ENCODE measurements at regions not wholly inside any gene's neighbourhood (a gene's known extent, or its start where the extent isn't known, plus 50 kb on each side); places are given as distances from the start of the nearest gene placed in this dataset.

- DNase-seq = peak; percentile 52
Observed at GRCh38 chr12:43094886-43095575, 457.0 kb downstream of the ADAMTS20 start.

DNA sequence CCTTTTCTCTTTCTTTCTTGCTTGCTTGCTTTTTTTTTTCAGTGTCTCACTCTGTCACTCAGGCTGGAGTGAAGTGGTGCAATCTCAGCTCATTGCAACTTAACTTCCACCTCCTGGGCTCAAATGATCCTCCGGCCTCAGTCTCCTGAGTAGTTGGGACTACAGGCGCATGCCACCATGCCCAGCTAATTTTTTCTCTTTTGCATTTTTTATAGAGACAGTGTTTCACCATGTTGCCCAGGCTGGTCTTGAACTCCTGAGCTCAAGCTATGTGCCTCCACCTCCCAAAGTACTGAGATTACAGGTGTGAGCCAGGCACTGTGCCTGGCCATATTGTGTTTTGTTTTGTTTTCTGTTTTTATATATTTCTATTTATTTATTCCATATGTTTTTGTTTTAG, 461.0 kb downstream of the ADAMTS20 start:
- no peak for DNase-seq

DNA sequence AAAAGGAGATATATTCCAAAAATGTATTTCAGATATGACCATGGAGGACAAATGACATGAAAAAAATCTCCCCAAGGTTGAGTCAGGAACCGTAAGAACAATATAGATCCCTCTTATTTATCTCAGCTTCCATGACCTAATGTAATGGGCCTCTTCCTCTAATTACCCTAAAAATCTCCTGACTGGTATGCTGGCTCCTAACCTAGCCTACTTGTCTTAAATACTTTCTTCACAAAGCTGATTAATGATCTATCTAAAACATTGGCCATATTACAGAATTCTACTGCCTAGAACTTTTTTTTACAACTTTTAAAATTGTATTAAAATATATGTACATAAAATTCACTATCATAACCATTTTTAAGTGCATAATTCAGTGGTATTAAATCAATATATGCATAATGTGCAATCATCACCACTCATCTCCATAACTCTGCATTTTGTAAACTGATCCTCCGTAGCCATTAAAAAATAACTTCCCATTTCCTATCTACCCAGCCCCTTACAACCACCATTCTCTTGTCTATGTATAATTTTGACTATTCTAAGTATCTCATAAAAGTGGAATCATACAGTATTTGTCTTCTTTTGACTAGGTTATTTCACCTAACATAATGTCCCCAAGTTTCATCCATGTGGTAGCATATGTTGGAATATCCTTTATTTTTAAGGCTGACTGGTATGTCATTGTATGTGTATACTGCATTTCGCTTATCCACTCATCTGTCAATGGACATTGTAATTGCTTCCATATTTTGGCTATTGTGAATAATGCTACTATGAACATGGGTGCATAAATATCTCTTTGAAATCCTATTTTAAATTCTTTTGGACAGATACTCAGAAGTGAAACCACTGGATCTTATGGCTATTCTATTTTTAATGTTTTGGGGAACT, 464.6 kb downstream of the ADAMTS20 start:
- DNase-seq = no peak

- DNase-seq = no peak
Observed at GRCh38 chr12:43079476-43079875, 472.5 kb downstream of the ADAMTS20 start.

DNA sequence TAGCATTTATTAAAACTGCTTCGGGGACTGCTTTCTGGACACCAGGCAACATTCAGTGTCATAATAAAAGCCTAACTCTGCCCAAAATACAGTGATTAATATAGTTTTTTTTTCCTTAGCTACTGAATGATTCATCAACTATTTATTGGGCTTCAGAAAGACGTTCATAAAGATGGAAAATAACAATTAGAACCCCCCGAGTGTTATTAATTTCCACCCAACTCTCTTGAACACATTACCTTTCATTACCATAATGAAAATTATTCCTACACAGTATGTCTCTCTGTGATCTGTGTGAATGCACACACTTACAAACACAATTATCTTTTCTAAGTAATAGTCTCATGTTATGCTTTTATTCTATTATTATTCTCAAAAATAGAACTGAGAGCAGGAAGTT, 473.0 kb downstream of the ADAMTS20 start:
- no peak for DNase-seq

GRCh38 chr12:43072431-43072830, 479.6 kb downstream of the ADAMTS20 start:
- DNase-seq = no peak

DNA sequence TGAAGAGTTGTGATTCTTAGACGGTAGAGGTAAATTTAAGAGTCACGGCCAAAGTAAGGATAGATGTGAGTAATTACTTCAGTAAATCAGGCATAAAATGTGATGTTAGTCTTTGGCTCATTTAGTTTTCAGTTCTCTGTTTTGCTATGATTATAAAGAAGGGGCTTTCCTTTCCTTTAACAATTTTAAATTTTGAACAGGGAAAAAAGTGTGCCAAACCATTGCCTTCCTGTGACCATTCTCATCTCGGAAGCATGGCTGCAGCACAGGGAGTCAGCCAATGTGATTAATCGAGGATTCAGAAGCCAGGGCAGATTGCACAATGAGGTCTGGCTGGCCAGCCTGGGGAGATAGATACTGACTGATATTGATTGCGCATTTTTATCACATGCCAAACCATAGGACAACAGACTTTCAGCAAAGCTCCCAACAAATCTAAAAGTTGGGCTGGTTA, 480.2 kb upstream of the PRICKLE1 start:
- DNase-seq = peak; percentile 54

DNA sequence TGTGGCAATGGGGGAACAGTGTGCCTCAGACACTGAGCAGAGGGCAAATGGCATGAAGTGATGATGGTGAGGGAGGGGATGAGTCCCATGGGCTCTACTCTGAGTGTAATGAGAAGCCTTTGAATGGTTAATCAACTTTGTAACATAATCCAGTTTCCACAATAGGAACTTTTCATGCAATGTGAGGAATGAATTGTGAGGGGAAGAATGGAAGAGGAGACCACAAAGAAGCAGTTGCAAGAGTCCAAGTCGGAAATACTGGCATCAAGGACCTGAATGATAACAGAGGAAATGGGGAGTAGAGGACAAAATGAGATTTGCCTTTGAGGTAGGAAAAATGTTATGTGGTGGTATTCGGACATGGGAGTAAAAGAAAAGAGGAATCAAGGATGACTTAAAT, 476.9 kb upstream of the PRICKLE1 start:
- no peak for DNase-seq

DNA sequence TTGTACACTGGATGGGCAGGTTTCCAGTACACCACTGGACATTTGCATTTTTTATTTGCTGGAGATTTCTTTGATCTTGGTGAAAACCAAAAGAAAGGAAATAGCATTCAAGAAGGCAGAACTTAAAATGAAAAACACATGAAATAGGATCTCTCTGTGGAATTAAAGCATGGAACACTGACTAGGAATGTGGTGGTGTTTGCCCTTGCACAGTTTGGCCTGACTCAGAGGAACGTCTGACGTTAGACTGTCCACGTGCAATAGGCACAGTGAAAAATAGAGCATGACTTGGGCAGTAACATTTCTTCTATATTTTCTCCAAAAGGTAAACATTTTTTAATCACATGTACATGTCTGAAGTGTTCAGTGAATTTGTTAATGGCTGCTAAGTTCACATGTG, 474.1 kb upstream of the PRICKLE1 start:
- no peak for DNase-seq

- no peak for DNase-seq
Observed at GRCh38 chr12:43062201-43062895, 472.8 kb upstream of the PRICKLE1 start.

GRCh38 chr12:43060742-43061141, 471.2 kb upstream of the PRICKLE1 start:
- no peak for DNase-seq

GRCh38 chr12:43058616-43059015, 469.1 kb upstream of the PRICKLE1 start:
- no peak for DNase-seq

DNA sequence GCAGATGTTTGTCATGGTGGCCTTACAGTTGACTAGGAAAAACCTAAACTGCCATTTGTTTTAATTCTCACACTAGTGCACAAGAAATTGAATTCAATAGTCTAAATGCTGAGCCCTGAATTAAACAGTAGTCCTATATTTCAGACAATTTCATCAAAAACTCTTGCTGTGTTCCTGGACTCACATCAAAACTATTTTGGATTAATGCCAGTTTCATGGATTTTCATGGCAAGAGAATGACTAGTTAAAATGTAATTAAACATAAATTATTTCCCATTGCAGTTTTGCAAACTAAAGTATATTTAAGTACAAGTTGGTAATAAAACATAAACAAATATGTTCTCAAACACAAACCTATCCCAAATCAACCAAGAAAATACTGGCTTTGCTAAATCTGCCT, 468.0 kb upstream of the PRICKLE1 start:
- no peak for DNase-seq

- DNase-seq = no peak
Observed at GRCh38 chr12:43054085-43054484, 464.5 kb upstream of the PRICKLE1 start.

DNA sequence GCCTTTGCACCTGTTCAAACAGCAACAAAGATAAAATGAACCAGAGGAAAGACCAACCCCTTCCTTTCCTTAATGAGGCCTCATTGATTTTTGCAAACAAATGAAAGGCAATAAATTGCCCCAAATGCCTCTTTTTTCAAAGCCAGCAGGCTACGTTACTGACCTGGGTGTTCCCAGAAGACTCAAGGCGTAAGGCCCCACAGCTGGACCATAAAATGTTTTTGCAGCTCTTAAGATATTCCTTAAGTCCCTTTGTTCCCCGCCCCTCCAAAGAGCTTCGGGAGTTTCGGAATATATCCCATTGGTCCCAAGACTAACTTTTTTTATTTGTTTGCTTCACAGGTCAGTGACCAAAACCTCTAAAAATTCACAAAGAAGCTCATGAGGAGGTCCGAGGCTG, 462.9 kb upstream of the PRICKLE1 start:
- DNase-seq = no peak

GRCh38 chr12:43044241-43044640, 454.7 kb upstream of the PRICKLE1 start:
- no peak for DNase-seq

DNA sequence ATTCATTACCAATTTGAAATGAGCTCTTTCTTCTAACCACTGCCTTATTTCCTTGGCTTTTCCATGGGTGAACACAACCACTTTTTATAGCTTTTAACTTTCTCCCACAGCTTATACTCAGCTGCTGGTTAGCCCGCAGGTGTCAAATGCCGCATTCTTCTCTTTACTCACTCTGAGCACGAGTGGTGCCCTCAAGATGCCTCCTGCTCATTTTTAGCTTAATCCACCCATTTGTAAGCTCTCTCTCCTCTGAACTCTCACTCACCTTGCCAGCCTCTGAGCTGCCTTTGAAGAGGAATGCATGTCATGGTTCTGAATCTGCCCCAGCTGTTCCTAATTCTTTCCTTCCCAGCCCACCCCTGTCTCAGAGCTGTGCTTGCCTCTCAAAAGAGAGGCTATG, 449.4 kb upstream of the PRICKLE1 start:
- DNase-seq = no peak

DNA sequence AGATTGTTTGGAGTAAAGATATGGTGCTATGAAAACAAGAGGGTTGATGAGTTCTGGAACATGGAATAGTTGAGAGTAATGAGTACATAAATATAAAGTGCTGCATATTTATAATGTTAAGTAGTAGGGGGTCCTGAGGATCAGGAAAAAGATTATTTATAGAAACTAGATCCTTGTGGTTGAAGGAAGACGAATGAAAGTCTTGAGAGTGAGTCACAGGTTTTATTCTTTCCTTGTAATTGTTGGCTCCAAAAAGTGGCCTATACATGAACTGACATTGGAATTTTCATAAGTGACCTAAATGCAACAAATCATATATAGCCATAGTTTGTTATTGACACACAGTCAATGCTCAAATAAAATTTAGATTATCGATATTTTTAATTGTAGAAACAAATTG, 440.4 kb upstream of the PRICKLE1 start:
- no peak for DNase-seq

DNA sequence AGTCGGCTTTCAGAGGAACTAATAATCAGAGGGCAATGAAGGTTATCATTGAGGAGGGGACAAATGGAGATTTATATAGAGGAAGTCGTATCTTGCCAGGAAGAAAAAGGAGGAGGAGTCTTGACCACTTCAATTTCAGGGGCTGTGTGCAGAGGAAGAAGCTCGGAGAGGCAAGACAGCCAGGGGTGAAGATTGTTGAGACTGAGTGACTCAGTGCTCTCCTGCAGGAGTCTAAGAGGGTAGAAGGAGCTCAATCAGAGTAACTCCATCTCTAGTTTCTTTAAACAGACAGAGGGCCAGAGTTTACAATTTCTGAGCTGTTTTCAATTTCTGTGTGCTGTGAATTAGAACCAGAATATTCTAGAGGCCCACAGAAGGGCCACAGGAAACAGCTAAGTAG, 439.3 kb upstream of the PRICKLE1 start:
- no peak for DNase-seq

DNA sequence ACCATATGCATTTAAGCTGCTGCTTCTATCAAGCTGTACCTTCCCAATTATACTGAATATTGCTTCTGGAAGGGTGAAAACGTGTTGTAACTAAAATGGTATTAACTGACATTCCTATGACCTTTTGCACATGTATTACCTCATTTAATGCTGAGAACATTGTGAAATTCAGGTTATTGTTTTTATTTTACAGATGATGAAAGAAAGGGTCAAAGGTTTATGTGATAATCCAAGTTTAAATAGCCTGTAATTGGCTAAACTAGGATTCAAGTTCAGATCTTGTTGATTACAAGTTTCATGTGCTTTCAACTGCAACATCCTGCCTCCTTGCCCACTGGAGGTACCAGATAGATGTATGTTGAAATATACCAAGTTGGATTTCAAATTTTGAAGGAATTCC, 433.3 kb upstream of the PRICKLE1 start:
- DNase-seq = no peak

GRCh38 chr12:43015090-43015737, 425.7 kb upstream of the PRICKLE1 start:
- DNase-seq = no peak

- DNase-seq = no peak
Observed at GRCh38 chr12:43011383-43011926, 421.9 kb upstream of the PRICKLE1 start.

DNA sequence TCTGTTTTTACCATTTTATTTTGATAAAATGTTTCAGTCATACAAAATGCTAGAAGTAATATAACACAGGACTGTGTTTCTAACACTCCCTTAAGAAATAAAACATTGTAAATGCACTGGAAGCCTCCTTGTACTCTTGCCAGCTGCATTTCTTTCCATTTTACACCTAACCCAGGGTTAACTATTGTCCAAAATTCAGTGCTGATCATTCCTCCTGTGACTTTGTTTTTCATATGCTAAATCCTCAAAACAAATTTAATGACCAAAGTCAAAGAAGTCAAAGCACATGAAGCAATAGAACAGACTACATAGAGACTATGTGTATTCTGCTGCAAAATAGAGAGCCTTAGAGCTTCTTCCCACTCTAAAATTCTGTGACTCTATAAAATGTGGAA, 420.3 kb upstream of the PRICKLE1 start:
- DNase-seq = no peak
